Stimulated activated CD4-positive, alpha-beta T cell treated with anti-CD3 and anti-CD28 coated beads, Interleukin-4, amount 100 ng/mL, for 24 hours (primary cell): ENCODE measurements at regions not wholly inside any gene's neighbourhood (a gene's known extent, or its start where the extent isn't known, plus 50 kb on each side); places are given as distances from the start of the nearest gene placed in this dataset.
"Not testable (repeated sequence)": the region's sequence is repeated elsewhere in the genome, so short reads cannot be mapped to it uniquely, and the experiment has no call there.

Experiments used
- DNase-seq: peaks from one replicate; pipeline ENCODE4 v3.0.0-alpha.2; 2020

GRCh38 chr14:83023369-83023768, 1489.7 kb upstream of the SEL1L start:
- no peak for DNase-seq

- no peak for DNase-seq
These were observed 1507.6 kb upstream of the SEL1L start for GRCh38 chr14:83041224-83041623.

- no peak for DNase-seq
These were observed 1509.2 kb upstream of the SEL1L start for GRCh38 chr14:83042858-83043257.

GRCh38 chr14:83044001-83044400, 1510.3 kb upstream of the SEL1L start:
- no peak for DNase-seq

GRCh38 chr14:83047059-83047830, 1513.6 kb upstream of the SEL1L start:
- no peak for DNase-seq

GRCh38 chr14:83053022-83053710, 1519.5 kb upstream of the SEL1L start:
- DNase-seq: no peak

- DNase-seq: no peak
These were observed 1524.4 kb upstream of the SEL1L start for GRCh38 chr14:83058068-83058467.

GRCh38 chr14:83071888-83072501, 1538.3 kb upstream of the SEL1L start:
- DNase-seq: no peak

GRCh38 chr14:83085136-83085535, 1551.5 kb upstream of the SEL1L start:
- no peak for DNase-seq

GRCh38 chr14:83085725-83086124, 1552.1 kb upstream of the SEL1L start:
- no peak for DNase-seq

- DNase-seq: not testable (repeated sequence)
These were observed 1558.6 kb upstream of the SEL1L start for GRCh38 chr14:83091991-83092956.

GRCh38 chr14:83096092-83096491, 1562.4 kb upstream of the SEL1L start:
- DNase-seq: no peak

- DNase-seq: no peak
These were observed 1568.2 kb upstream of the SEL1L start for GRCh38 chr14:83101846-83102245.

- DNase-seq: no peak
These were observed 1584.4 kb upstream of the SEL1L start for GRCh38 chr14:83118029-83118428.

- no peak for DNase-seq
These were observed 1586.5 kb upstream of the SEL1L start for GRCh38 chr14:83120187-83120586.

- DNase-seq: no peak
These were observed 1592.4 kb upstream of the SEL1L start for GRCh38 chr14:83126076-83126475.

- DNase-seq: no peak
These were observed 1595.1 kb upstream of the SEL1L start for GRCh38 chr14:83128783-83129182.

GRCh38 chr14:83129496-83129895, 1595.8 kb upstream of the SEL1L start:
- DNase-seq: no peak

- DNase-seq: no peak
These were observed 1600.5 kb upstream of the SEL1L start for GRCh38 chr14:83133981-83134645.

- no peak for DNase-seq
These were observed 1607.1 kb upstream of the SEL1L start for GRCh38 chr14:83140756-83141155.

- DNase-seq: no peak
These were observed 1613.4 kb upstream of the SEL1L start for GRCh38 chr14:83147006-83147405.

- no peak for DNase-seq
These were observed 1617.9 kb upstream of the SEL1L start for GRCh38 chr14:83151571-83151970.
